ENCODE measurements at regions not wholly inside any gene's neighbourhood (a gene's known extent, or its start where the extent isn't known, plus 50 kb on each side); places are given as distances from the start of the nearest gene placed in this dataset.

GRCh38 chr1:212196355-212196754, 88.9 kb upstream of the PPP2R5A start:
- no peak for TF ChIP-seq CTCF (IDR thresholded peaks at IDR 0.05 in 4 of 5, conservative IDR thresholded peaks at IDR 0.05 in 1 of 5)
- no peak for TF ChIP-seq POLR2A (IDR thresholded peaks at IDR 0.05)
